ENCODE measurements at regions not wholly inside any gene's neighbourhood (a gene's known extent, or its start where the extent isn't known, plus 50 kb on each side); places are given as distances from the start of the nearest gene placed in this dataset.

DNA sequence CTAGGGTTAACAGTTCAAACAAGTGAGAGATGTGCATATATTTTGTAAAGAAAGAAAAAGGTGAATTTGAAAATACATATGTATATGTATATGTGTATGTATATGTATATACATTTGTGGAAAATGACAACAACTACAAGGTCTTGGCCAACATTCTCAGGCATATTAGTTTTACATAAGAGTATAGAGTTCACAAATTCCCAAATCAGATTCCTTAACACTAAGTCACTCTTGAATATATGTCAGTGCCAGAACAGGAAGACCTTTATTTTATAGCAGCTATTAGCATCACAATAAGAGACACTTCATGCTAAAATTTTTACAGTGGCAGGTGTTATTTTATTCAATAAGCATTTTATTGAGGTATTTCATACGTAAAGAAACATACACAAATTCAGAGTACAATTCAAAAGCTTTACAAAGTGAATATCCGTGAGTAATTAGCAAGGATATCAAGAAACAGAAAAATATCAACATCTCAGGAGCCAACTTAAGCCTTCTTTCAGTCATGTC, 179.7 kb downstream of the SLC6A15 start:
- POLR2A ChIA-PET, result no interaction called here
- H3K9me3 Mint-ChIP-seq, result peaks cover 0 to 5% (median 0%) of the 10 kb centered on the region in 9 donors
- DNase-seq (no peak), ATAC-seq (no peak)
- no peak overlapping the region for H3K27ac Mint-ChIP-seq
- no peaks in the 10 kb centered on the region for H3K36me3 Mint-ChIP-seq
- no peaks in the 10 kb centered on the region for H3K27me3 Mint-ChIP-seq
- no peak overlapping the region for H3K4me3 Mint-ChIP-seq
- H3K4me1 Mint-ChIP-seq, result no peaks in the 10 kb centered on the region

DNA sequence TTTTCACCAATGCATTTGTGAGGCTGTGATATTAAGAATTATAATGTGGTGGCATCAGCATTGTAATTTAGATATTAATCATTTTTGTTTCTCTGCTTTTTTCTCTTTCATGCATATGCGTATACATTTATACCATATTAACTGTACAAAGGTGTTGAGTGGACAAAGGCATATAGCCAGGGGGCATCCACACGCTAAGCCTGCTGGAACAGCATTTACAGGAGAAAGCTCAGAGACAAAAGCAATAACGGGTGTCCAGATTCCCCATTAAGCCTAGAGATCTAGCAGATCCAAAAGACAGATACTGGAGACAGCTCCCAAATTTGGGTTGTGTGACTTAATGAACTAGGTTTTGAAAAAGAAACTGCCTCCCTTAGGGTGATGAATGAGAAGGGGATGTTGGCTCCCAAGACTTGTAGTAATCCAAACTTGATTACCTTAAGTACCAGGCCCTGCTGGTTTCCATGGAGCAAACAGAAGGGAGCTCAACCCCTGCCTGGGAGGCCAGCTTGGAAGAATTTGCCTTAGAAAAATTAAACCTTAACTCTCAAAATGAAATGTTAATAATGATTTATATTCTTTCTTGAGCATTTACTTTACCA, 181.9 kb downstream of the SLC6A15 start:
- Mint-ChIP-seq H3K4me1 (no peaks in the 10 kb centered on the region), H3K27ac (no peak overlapping the region)

DNA sequence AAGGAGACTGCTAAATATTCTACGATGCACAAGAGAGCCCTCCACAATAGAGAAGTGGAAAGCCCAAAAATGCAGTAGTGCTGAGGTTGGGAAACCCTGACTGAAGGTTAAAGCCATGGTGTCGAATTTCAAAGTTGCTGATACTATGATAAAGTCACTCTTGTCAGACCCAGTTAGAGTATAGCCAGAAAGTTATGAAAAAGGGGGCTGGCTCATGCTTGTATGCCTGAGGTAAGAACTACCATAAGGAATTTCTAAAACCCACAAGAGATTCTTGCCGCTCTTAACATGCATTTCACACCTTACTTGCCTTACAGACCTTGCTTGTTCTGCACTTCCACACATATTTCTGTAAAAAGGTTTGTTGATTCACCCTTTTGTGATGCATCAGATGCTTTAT, 184.6 kb downstream of the SLC6A15 start:
- POLR2A ChIA-PET, result no interaction called here

More for the DNA sequence above, 181.9 kb downstream of the SLC6A15 start:
- POLR2A ChIA-PET, result no interaction called here
- no peak overlapping the region for H3K4me3 Mint-ChIP-seq
- no peak for ATAC-seq
- no peak for DNase-seq
- no peaks in the 10 kb centered on the region for H3K27me3 Mint-ChIP-seq
- peaks cover 0 to 2% (median 0%) of the 10 kb centered on the region in 9 donors for H3K9me3 Mint-ChIP-seq
- no peaks in the 10 kb centered on the region for H3K36me3 Mint-ChIP-seq

DNA sequence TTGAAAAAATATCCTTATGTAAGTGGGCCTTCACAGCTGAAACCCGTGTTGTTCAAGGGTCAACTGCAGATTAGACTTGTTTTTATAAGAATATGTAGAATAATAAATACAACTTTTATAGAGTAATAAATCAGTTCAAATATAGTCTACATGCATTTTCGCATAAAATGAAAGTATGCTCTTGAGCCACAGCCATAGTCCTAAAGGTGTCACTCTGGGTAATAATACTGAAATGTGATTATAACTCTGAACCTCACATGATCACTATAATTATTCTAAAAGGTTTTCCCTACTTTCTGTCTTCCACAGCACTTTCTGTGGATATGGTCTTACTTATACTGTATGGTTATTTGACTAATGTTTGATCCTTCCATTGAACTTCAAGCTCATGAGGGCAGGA, 185.8 kb downstream of the SLC6A15 start:
- Mint-ChIP-seq H3K27ac (no peak overlapping the region), H3K4me1 (no peaks in the 10 kb centered on the region), H3K4me3 (no peak overlapping the region), H3K27me3 (no peaks in the 10 kb centered on the region), H3K9me3 (peaks cover 0 to 4% (median 0%) of the 10 kb centered on the region in 9 donors), H3K36me3 (no peaks in the 10 kb centered on the region)
- POLR2A ChIA-PET, result no interaction called here
- DNase-seq, result no peak
- ATAC-seq, result no peak

More for the DNA sequence above, 184.6 kb downstream of the SLC6A15 start:
- no peak overlapping the region for H3K4me3 Mint-ChIP-seq
- peaks cover 0 to 4% (median 0%) of the 10 kb centered on the region in 9 donors for H3K9me3 Mint-ChIP-seq
- no peak for DNase-seq
- H3K27ac Mint-ChIP-seq, result no peak overlapping the region
- H3K36me3 Mint-ChIP-seq, result no peaks in the 10 kb centered on the region
- no peak for ATAC-seq
- no peaks in the 10 kb centered on the region for H3K4me1 Mint-ChIP-seq
- no peaks in the 10 kb centered on the region for H3K27me3 Mint-ChIP-seq

DNA sequence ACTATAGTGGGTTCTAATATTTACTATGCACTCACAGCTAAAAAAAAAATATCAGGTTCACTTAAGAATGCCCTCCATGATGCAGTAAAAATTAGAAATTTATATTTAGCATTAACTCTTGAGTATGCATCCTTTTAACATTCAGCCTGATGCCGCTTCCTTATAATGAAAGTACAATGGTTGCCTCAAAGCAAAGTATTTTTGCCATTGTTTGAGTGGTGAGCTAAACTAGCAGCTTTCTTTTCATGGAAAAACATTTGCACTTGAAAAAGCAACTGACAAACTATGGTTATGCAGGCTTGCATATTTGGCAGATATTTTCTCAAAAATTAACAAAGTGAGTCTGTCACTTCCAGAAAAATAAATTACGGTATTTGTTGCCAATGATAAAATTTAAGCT, 188.6 kb downstream of the SLC6A15 start:
- H3K36me3 Mint-ChIP-seq, result no peaks in the 10 kb centered on the region
- POLR2A ChIA-PET, result no interaction called here
- DNase-seq, result no peak
- H3K27me3 Mint-ChIP-seq, result no peaks in the 10 kb centered on the region
- H3K9me3 Mint-ChIP-seq, result peaks cover 0 to 4% (median 0%) of the 10 kb centered on the region in 9 donors
- H3K27ac Mint-ChIP-seq, result no peak overlapping the region
- ATAC-seq, result no peak
- no peak overlapping the region for H3K4me3 Mint-ChIP-seq
- H3K4me1 Mint-ChIP-seq, result no peaks in the 10 kb centered on the region

DNA sequence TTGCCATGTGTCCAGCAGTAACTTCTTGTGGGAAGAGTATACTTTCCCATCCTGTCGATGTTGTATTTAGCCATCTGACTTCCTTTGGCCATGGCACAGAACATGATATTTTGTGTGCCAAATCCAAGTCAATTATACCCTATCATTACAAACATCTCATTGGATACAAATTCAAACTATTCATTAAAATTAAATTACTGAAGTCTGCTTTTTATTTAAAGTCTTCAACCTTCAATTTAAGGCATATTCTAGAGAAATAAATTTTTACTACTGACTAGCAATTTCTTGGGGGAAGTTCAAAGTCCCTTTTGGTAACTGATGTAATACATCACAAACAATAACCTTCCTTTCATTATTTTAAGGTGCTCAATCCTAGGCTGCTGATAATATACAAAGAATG, 192.6 kb downstream of the SLC6A15 start:
- ATAC-seq (no peak), DNase-seq (no peak)
- H3K4me1 Mint-ChIP-seq, result no peaks in the 10 kb centered on the region
- peaks cover 0 to 8% (median 0%) of the 10 kb centered on the region in 9 donors for H3K9me3 Mint-ChIP-seq
- H3K4me3 Mint-ChIP-seq, result no peak overlapping the region
- POLR2A ChIA-PET, result no interaction called here
- H3K27ac Mint-ChIP-seq, result no peak overlapping the region
- no peaks in the 10 kb centered on the region for H3K36me3 Mint-ChIP-seq
- H3K27me3 Mint-ChIP-seq, result no peaks in the 10 kb centered on the region

DNA sequence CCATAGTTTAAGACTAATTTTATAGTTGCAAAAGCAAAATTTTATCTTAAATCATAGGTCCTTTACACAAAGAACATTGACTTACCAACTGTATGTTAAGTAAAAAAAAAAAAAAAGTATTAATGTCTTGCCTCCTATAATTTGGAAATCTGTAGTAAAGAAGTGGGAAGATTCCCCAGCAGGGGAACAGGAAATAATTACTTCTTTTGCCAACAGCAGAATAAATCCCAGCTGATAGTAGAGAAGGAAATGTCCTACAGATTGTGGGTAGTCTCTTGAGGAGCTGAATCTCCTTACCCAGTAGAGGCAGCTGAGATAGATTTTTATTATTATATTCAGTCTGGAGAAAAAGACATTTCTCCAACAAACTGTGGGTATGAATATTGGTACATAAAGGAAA, 193.7 kb downstream of the SLC6A15 start:
- Mint-ChIP-seq H3K27me3 (no peaks in the 10 kb centered on the region), H3K4me1 (no peaks in the 10 kb centered on the region), H3K9me3 (peaks cover 0 to 8% (median 0%) of the 10 kb centered on the region in 9 donors), H3K36me3 (no peaks in the 10 kb centered on the region), H3K4me3 (no peak overlapping the region), H3K27ac (no peak overlapping the region)
- ATAC-seq (no peak), DNase-seq (no peak)
- POLR2A ChIA-PET, result no interaction called here

DNA sequence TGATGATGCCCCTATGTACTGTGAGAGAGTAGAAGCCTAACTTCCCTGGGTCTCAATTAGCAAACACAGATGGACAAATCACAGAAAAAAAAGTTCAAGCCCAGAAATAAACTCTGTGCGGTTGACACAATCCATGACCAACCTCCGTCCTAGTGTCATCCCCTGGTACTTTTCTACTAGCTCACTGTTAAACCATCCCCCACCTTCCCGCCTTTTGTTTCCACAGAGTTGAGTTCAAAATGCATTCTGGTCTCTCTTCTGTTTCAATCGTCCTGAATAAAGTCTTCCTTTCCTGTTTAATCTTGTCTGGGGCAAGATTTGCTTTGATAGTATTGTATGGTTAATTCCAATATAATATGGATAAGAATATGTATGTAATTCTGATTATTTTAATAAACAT, 199.9 kb downstream of the SLC6A15 start:
- no peaks in the 10 kb centered on the region for H3K36me3 Mint-ChIP-seq
- no peaks in the 10 kb centered on the region for H3K27me3 Mint-ChIP-seq
- H3K4me1 Mint-ChIP-seq, result no peaks in the 10 kb centered on the region
- H3K4me3 Mint-ChIP-seq, result no peak overlapping the region
- H3K27ac Mint-ChIP-seq, result no peak overlapping the region
- POLR2A ChIA-PET, result no interaction called here
- peaks cover 0 to 3% (median 0%) of the 10 kb centered on the region in 9 donors for H3K9me3 Mint-ChIP-seq
- DNase-seq, result no peak
- no peak for ATAC-seq

DNA sequence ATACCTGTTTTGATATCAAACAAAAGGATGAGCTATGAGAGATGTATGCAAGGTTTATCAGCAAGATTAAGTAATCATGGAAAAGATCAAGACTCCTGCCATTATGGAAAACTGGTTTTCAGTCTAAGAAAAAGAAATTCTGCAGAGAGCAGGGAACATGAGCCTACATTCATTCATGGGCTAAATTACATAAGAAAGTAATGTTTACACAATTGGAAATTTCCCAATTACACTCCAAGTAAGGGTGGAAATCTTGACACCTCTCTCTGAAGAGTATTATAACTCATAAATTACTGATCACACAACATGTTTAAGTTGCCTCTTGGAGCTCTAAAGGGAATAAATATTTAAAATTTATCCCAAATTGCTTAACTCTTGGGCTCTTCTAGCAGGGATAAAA, 206.2 kb downstream of the SLC6A15 start:
- POLR2A ChIA-PET, result no interaction called here
- Mint-ChIP-seq H3K36me3 (no peaks in the 10 kb centered on the region), H3K4me3 (no peak overlapping the region), H3K9me3 (peaks cover 0 to 8% (median 0%) of the 10 kb centered on the region in 9 donors), H3K27me3 (peaks cover 0 to 2% (median 0%) of the 10 kb centered on the region in 5 donors), H3K4me1 (no peaks in the 10 kb centered on the region), H3K27ac (no peak overlapping the region)
- ATAC-seq (no peak), DNase-seq (no peak)

DNA sequence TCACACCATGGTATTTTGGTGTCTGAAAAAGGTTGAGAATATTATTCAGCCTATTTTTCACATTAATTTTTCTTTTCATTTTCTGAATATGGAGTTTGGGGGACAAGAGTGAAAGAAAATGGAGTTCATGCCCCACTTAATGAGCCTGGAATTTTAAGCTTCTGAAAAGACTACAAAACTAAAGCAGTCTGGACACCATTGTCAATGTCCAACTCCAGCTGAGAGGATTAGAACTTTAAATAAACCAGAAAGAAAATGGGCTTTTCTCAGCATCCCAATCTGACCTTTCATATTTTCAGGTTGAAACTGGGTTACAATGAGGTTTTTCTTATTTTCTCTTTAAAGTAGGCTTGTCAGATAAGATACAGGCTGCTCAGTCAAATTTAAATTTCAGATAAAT, 207.7 kb downstream of the SLC6A15 start:
- no peaks in the 10 kb centered on the region for H3K36me3 Mint-ChIP-seq
- H3K9me3 Mint-ChIP-seq, result peaks cover 0 to 8% (median 0%) of the 10 kb centered on the region in 9 donors
- ATAC-seq, result no peak
- POLR2A ChIA-PET, result no interaction called here
- peaks cover 0 to 3% (median 0%) of the 10 kb centered on the region in 5 donors for H3K27me3 Mint-ChIP-seq
- no peak overlapping the region for H3K27ac Mint-ChIP-seq
- DNase-seq, result no peak
- H3K4me1 Mint-ChIP-seq, result no peaks in the 10 kb centered on the region
- no peak overlapping the region for H3K4me3 Mint-ChIP-seq

DNA sequence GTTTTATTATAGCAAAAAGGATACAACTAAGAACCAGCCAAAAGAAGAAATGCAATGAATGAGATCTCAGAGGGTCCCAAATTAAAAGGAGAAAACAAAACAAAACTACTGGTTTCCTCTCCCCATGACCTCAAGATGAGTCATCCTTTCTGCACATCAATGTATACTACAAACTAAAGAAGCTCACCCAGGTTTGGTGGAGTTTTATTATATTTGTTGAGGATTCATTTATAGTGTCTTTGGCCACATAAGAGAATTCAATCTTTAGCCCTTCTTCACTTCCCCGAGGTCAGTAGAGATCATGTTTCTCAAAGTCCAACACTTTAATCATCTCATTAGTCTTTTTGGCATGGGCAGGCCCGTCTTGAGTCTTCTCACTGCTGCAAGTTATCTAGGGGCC, 210.6 kb downstream of the SLC6A15 start:
- H3K4me3 Mint-ChIP-seq, result no peak overlapping the region
- peaks cover 0 to 3% (median 0%) of the 10 kb centered on the region in 5 donors for H3K27me3 Mint-ChIP-seq
- peaks cover 0 to 8% (median 0%) of the 10 kb centered on the region in 9 donors for H3K9me3 Mint-ChIP-seq
- no peaks in the 10 kb centered on the region for H3K36me3 Mint-ChIP-seq
- no peaks in the 10 kb centered on the region for H3K4me1 Mint-ChIP-seq
- H3K27ac Mint-ChIP-seq, result no peak overlapping the region
- POLR2A ChIA-PET, result no interaction called here
- ATAC-seq (no peak), DNase-seq (no peak)

DNA sequence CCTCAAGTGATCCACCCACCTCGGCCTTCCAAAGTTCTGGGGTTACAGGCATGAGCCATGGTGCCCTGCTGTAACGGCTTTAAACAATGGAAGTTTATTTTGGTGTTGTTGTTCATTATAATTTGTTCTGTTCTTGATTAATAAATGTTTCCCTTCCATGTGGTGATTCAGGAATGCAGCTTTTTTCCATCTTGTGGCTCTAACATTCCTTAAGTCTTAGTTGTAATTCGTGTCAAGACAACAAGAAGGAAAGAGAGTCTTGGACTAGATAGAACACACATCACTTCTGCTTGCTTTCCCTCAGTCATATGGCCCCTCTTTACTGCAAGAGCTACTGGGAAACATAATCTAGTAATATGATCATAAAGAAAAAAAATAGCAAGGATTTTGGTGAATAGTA, 211.6 kb downstream of the SLC6A15 start:
- Mint-ChIP-seq H3K27ac (no peak overlapping the region), H3K36me3 (no peaks in the 10 kb centered on the region), H3K27me3 (peaks cover 0 to 3% (median 0%) of the 10 kb centered on the region in 5 donors), H3K4me1 (no peaks in the 10 kb centered on the region), H3K4me3 (no peak overlapping the region), H3K9me3 (peaks cover 0 to 8% (median 0%) of the 10 kb centered on the region in 9 donors)
- DNase-seq (no peak), ATAC-seq (no peak)
- POLR2A ChIA-PET, result no interaction called here

DNA sequence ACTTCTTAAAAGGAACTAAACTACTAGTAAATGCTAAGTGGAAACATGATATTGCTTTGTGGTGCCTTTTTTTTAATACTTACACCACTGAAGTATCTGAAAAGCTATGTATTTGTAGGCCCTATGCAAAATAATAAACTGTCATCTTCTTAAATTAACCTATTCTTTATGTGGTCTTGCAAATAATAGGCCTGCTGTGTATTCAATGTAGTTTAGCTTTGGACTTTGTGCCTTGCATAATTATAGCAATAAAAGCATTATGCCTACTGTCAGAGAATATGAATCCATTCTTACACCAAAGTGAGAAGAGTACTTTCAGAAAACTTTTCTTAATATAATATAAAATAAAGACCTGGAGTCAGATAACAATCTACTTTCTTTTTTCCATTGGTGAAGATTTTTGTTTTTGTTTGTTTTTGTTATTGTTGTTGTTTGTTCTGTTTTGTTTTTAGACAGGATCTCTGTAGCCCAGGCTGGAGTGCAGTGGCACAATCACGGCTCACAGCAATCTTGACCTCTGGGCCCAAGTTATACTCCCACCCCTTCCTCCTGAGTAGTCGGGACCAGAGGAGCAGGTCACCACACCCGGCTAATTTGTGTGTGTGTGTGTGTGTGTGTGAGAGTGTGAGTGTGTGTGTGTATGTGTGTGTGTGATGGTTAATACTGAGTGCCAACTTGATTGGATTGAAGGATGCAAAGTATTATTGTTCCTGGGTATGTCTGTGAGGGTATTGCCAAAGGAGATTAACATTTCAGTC, 213.8 kb downstream of the SLC6A15 start:
- Mint-ChIP-seq H3K4me1 (no peaks in the 10 kb centered on the region), H3K27ac (no peak overlapping the region), H3K36me3 (no peaks in the 10 kb centered on the region), H3K27me3 (peaks cover 0 to 3% (median 0%) of the 10 kb centered on the region in 5 donors), H3K4me3 (no peak overlapping the region), H3K9me3 (peaks cover 0 to 8% (median 0%) of the 10 kb centered on the region in 9 donors)
- POLR2A ChIA-PET, result no interaction called here
- DNase-seq (no peak), ATAC-seq (no peak)
